Vagina (tissue), 2 donors: ENCODE measurements at regions not wholly inside any gene's neighbourhood (a gene's known extent, or its start where the extent isn't known, plus 50 kb on each side); places are given as distances from the start of the nearest gene placed in this dataset.

ENCODE experiments used
- DNase-seq, 2 donors: peaks; one replicate each; pipeline ENCODE4 v3.0.0-alpha.2; 2017; ENCODE audit errors: extremely low spot score in 2 of 2
- H3K27ac ChIP-seq: fragments of 200-600 bp; sonication (generic); one replicate; pipeline ENCODE4 v1.5.1; 2019
- H3K27me3 ChIP-seq: fragments of 200-600 bp; sonication (generic); one replicate; pipeline ENCODE4 v1.5.1; 2019
- H3K36me3 ChIP-seq, 2 donors: fragments of 200-600 bp; sonication (generic); one replicate each; pipeline ENCODE4 v1.5.1; 2017 to 2019
- H3K4me1 ChIP-seq: fragments of 200-600 bp; sonication (generic); one replicate; pipeline ENCODE4 v1.5.1; 2019
- H3K4me3 ChIP-seq, 2 donors: fragments of 200-600 bp; sonication (generic); 1 replicate in 1 of 2; 2 replicates in 1 of 2; pipeline ENCODE4 v1.5.1; 2016 to 2019
- H3K9me3 ChIP-seq: fragments of 200-600 bp; sonication (generic); one replicate; pipeline ENCODE4 v1.5.1; 2019
- CTCF ChIP-seq, 3 experiments: fragments of 450-650 bp in 2 of 3; fragments of 200-600 bp in 1 of 3; sonication (generic) in 1 of 3; IDR thresholded peaks; one replicate each; pipeline ENCODE4 v1.5.1; 2017 to 2019; ENCODE audit warnings: antibody characterized with exemption in 3 of 3, mild to moderate bottlenecking in 2 of 3, moderate library complexity in 2 of 3
- POLR2A ChIP-seq, 2 donors: fragments of 450-650 bp; IDR thresholded peaks; one replicate each; pipeline ENCODE4 v1.6.1; 2017; ENCODE audit warnings: antibody characterized with exemption in 2 of 2, mild to moderate bottlenecking in 2 of 2, moderate library complexity in 2 of 2
- POLR2AphosphoS5 ChIP-seq, 2 donors: sonication (generic); formaldehyde crosslinking; IDR thresholded peaks; one replicate each; pipeline ENCODE4 v1.9.0; 2017; ENCODE audit warnings: antibody characterized with exemption in 2 of 2, mild to moderate bottlenecking in 2 of 2, low read depth in 1 of 2; ENCODE audit not compliant: insufficient read depth in 1 of 2
- intact Hi-C: fragments of 100-400 bp; cut with DNase I; formaldehyde crosslinking; loops from one replicate; pipeline ENCODE4 v1.15.1; 2023

- TF ChIP-seq CTCF (IDR thresholded peaks at IDR 0.05) (no peak), POLR2A (IDR thresholded peaks at IDR 0.05) (no peak), POLR2AphosphoS5 (IDR thresholded peaks at IDR 0.05; ENCODE audit: insufficient read depth in 1 of 2, low read depth in 1 of 2) (no peak)
- no peak overlapping the region for H3K4me3 ChIP-seq
- H3K27me3 ChIP-seq, result no peaks in the 10 kb centered on the region
- intact Hi-C loops, result no loop called here
- no peaks in the 10 kb centered on the region for H3K9me3 ChIP-seq
- DNase-seq, result no peak
- H3K4me1 ChIP-seq, result no peaks in the 10 kb centered on the region
- no peaks in the 10 kb centered on the region for H3K36me3 ChIP-seq
- no peak overlapping the region for H3K27ac ChIP-seq
Measured at GRCh38 chr6:25042036-25042521, 106.3 kb upstream of the RIPOR2 start.

- intact Hi-C loops, result no loop called here
- TF ChIP-seq CTCF (IDR thresholded peaks at IDR 0.05) (no peak), POLR2AphosphoS5 (IDR thresholded peaks at IDR 0.05; ENCODE audit: insufficient read depth in 1 of 2, low read depth in 1 of 2) (no peak), POLR2A (IDR thresholded peaks at IDR 0.05) (no peak)
- Histone ChIP-seq H3K4me1 (no peaks in the 10 kb centered on the region), H3K4me3 (no peak overlapping the region), H3K27ac (no peak overlapping the region), H3K9me3 (no peaks in the 10 kb centered on the region), H3K36me3 (no peaks in the 10 kb centered on the region), H3K27me3 (no peaks in the 10 kb centered on the region)
- DNase-seq, result no peak
Measured at GRCh38 chr6:25042536-25042935, 106.8 kb upstream of the RIPOR2 start.

GRCh38 chr6:25042984-25043725 lies 107.4 kb upstream of the RIPOR2 start:
- no peak overlapping the region for H3K4me3 ChIP-seq
- H3K27me3 ChIP-seq, result no peaks in the 10 kb centered on the region
- DNase-seq, result no peak

DNA sequence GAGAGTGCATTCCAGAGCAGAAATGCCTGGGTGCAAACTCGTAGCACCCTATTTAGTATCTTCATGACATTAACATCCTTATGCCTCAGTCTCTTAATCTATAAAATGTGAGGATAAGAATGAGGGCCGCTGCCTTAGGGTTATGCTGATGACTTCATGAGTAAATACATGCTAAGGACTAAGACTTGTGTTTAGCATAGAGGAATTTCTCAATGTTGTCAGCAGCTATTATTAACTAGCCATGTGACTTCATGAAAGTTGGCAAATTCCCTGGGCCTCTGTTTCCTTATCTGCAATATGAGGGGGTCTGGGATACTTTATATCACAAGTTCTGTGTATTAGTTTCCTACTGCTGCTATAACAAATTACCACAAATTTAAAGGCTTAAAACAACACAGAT lies 108.1 kb upstream of the RIPOR2 start:
- intact Hi-C loops, result no loop called here

More at GRCh38 chr6:25042984-25043725, 107.4 kb upstream of the RIPOR2 start:
- TF ChIP-seq POLR2A (IDR thresholded peaks at IDR 0.05) (no peak), CTCF (IDR thresholded peaks at IDR 0.05) (no peak), POLR2AphosphoS5 (IDR thresholded peaks at IDR 0.05; ENCODE audit: insufficient read depth in 1 of 2, low read depth in 1 of 2) (no peak)
- no peaks in the 10 kb centered on the region for H3K9me3 ChIP-seq
- no peaks in the 10 kb centered on the region for H3K36me3 ChIP-seq
- intact Hi-C loops, result no loop called here
- no peak overlapping the region for H3K27ac ChIP-seq
- H3K4me1 ChIP-seq, result no peaks in the 10 kb centered on the region

More for the DNA sequence above, 108.1 kb upstream of the RIPOR2 start:
- no peak overlapping the region for H3K4me3 ChIP-seq
- H3K36me3 ChIP-seq, result no peaks in the 10 kb centered on the region
- no peaks in the 10 kb centered on the region for H3K9me3 ChIP-seq
- no peaks in the 10 kb centered on the region for H3K27me3 ChIP-seq
- no peaks in the 10 kb centered on the region for H3K4me1 ChIP-seq
- H3K27ac ChIP-seq, result no peak overlapping the region
- DNase-seq, result no peak
- TF ChIP-seq CTCF (IDR thresholded peaks at IDR 0.05) (no peak), POLR2AphosphoS5 (IDR thresholded peaks at IDR 0.05; ENCODE audit: insufficient read depth in 1 of 2, low read depth in 1 of 2) (no peak), POLR2A (IDR thresholded peaks at IDR 0.05) (no peak)
